Endothelial cell of umbilical vein (primary cell): ENCODE measurements at regions not wholly inside any gene's neighbourhood (a gene's known extent, or its start where the extent isn't known, plus 50 kb on each side); places are given as distances from the start of the nearest gene placed in this dataset.

Experiments
- BruUV-seq: library from RNA; stranded (reverse); fragments of 400-500 nt; replicated peaks from 2 replicates; lab custom pipeline; 2021; lab: Mats Ljungman, UMichigan
- CTCF ChIA-PET: fragments of 300-600, 350-600 bp; sonication (Branson Sonifier 250); formaldehyde crosslinking; loops from one replicate; lab custom pipeline; 2021; ENCODE audit warnings: antibody characterized with exemption, inconsistent platforms; lab: Charles Lee
- POLR2A ChIA-PET: fragments of 300-600, 350-600 bp; sonication (Branson Sonifier 250); formaldehyde crosslinking; loops from one replicate; lab custom pipeline; 2021; ENCODE audit warnings: antibody characterized with exemption, inconsistent platforms; lab: Charles Lee
- DNase-seq: peaks from one replicate; pipeline ENCODE4 v3.0.0-alpha.2; 2011; ENCODE audit warnings: low read depth, low spot score
- FAIRE-seq: peaks from 2 replicates; lab custom pipeline; 2011; peaks lifted over from hg19 to GRCh38; lab: Jason Lieb, UNC
- H2AFZ ChIP-seq: 2 replicates; pipeline ENCODE4 v1.6.0; 2012; ENCODE audit warnings: low read depth, low read length, control low read depth, inconsistent platforms
- H3K27ac ChIP-seq: 2 replicates; pipeline ENCODE4 v1.5.1; 2011; ENCODE audit warnings: low read depth, mild to moderate bottlenecking, control low read depth, low read length, moderate library complexity; ENCODE audit not compliant: insufficient read depth
- H3K27me3 ChIP-seq, 2 experiments: 2 replicates each; pipeline versions ENCODE4 v1.6.0 to v1.6.1; 2011; ENCODE audit warnings: low read length in 2 of 2, mixed read lengths in 1 of 2; ENCODE audit not compliant: control insufficient read depth in 2 of 2, insufficient read depth in 2 of 2
- H3K36me3 ChIP-seq, 2 experiments: 2 replicates in 1 of 2; 3 replicates in 1 of 2; pipeline ENCODE4 v1.5.1; 2011; ENCODE audit warnings: low read length in 2 of 2, mild to moderate bottlenecking in 1 of 2, moderate library complexity in 1 of 2; ENCODE audit not compliant: control insufficient read depth in 2 of 2, insufficient read depth in 2 of 2; ENCODE audit errors: extremely low read depth in 1 of 2
- H3K4me1 ChIP-seq: 3 replicates; pipeline ENCODE4 v1.5.1; 2011; ENCODE audit warnings: mild to moderate bottlenecking, low read length; ENCODE audit not compliant: control insufficient read depth, insufficient read depth; ENCODE audit errors: extremely low read depth
- H3K4me2 ChIP-seq: 2 replicates; pipeline ENCODE4 v1.6.1; 2011; ENCODE audit warnings: low read length, control low read depth, mixed read lengths; ENCODE audit not compliant: insufficient read depth
- H3K4me3 ChIP-seq, 3 experiments: fragments of 200-600 bp in 1 of 3; sonication (generic), shearing (Covaris generic) in 1 of 3; replicated peaks in 1 of 3; 2 replicates each; pipeline ENCODE4 v1.5.1; 2011 to 2016; ENCODE audit warnings: control low read depth in 3 of 3, low read length in 3 of 3, mild to moderate bottlenecking in 2 of 3, inconsistent platforms in 1 of 3, low read depth in 1 of 3, moderate library complexity in 1 of 3; ENCODE audit not compliant: insufficient read depth in 1 of 3
- H3K79me2 ChIP-seq: 2 replicates; pipeline ENCODE4 v1.6.0; 2012; ENCODE audit warnings: low read length, inconsistent platforms; ENCODE audit not compliant: control insufficient read depth, insufficient read depth
- H3K9ac ChIP-seq: replicated peaks from 2 replicates; pipeline ENCODE3; 2011; ENCODE audit warnings: low read length, control low read depth; ENCODE audit not compliant: insufficient read depth; ENCODE audit errors: extremely low read depth
- H3K9me1 ChIP-seq: replicated peaks from 3 replicates; pipeline ENCODE4 v1.6.0; 2011; ENCODE audit warnings: mild to moderate bottlenecking, low read length; ENCODE audit not compliant: control insufficient read depth, insufficient read depth; ENCODE audit errors: extremely low read depth
- H3K9me3 ChIP-seq: replicated peaks from 2 replicates; pipeline ENCODE4 v1.5.1; 2012; ENCODE audit warnings: low read length, inconsistent platforms; ENCODE audit not compliant: control insufficient read depth, insufficient read depth
- H4K20me1 ChIP-seq: replicated peaks from 2 replicates; pipeline ENCODE3; 2011; ENCODE audit warnings: mild to moderate bottlenecking, low read length; ENCODE audit not compliant: control insufficient read depth, insufficient read depth; ENCODE audit errors: extremely low read depth
- CTCF ChIP-seq, 2 donors: IDR thresholded peaks; 1 replicate in 1 of 2; 2 replicates in 1 of 2; pipeline ENCODE4 v1.5.1; 2011; ENCODE audit warnings: low read length in 2 of 2, mild to moderate bottlenecking in 2 of 2, moderate library complexity in 2 of 2, control low read depth in 1 of 2, inconsistent platforms in 1 of 2, low read depth in 1 of 2; ENCODE audit not compliant: insufficient read depth in 1 of 2; ENCODE audit errors: extremely low read depth in 1 of 2
- EZH2 ChIP-seq: IDR thresholded peaks from 2 replicates; pipeline ENCODE4 v1.6.1; 2012; ENCODE audit warnings: borderline replicate concordance, low read depth, mild to moderate bottlenecking, moderate library complexity, low read length, inconsistent platforms; ENCODE audit not compliant: severe bottlenecking
- FOS ChIP-seq: IDR thresholded peaks from 2 replicates; pipeline ENCODE4 v1.6.1; 2011; ENCODE audit warnings: mild to moderate bottlenecking, low read length, moderate library complexity, borderline replicate concordance; ENCODE audit not compliant: insufficient read depth
- GATA2 ChIP-seq: IDR thresholded peaks from 2 replicates; pipeline ENCODE4 v1.7.0; 2011; ENCODE audit warnings: low read depth, mild to moderate bottlenecking, moderate library complexity, mixed read lengths, low read length; ENCODE audit not compliant: insufficient read length, insufficient read depth
- JUN ChIP-seq: IDR thresholded peaks from 2 replicates; pipeline ENCODE4 v1.6.1; 2011; ENCODE audit warnings: borderline replicate concordance, low read depth; ENCODE audit not compliant: insufficient read length, insufficient read depth
- MAX ChIP-seq: IDR thresholded peaks from 2 replicates; pipeline ENCODE4 v1.6.1; 2011; ENCODE audit not compliant: insufficient read depth, insufficient read length
- MYC ChIP-seq: IDR thresholded peaks from one replicate; pipeline ENCODE4 v1.6.1; 2011; ENCODE audit warnings: mild to moderate bottlenecking, low read depth, low read length
- POLR2A ChIP-seq: IDR thresholded peaks from 2 replicates; pipeline ENCODE4 v1.6.1; 2012; ENCODE audit warnings: low read depth, mild to moderate bottlenecking, control low read depth, low read length
- POLR2AphosphoS5 ChIP-seq: IDR thresholded peaks from 2 replicates; pipeline ENCODE4 v1.6.1; 2012; ENCODE audit warnings: low read depth, mild to moderate bottlenecking, control low read depth, low read length, moderate library complexity; ENCODE audit not compliant: insufficient read depth
- dilution Hi-C: fragments of 300-500 bp; cut with MboI; formaldehyde crosslinking; loops from one replicate; pipeline ENCODE4 v1.15.0; 2019; ENCODE audit warnings: low sequenced_read_pairs; ENCODE audit not compliant: extremely low pct_ligation_motif_present
- intact Hi-C: fragments of 100-400 bp; cut with micrococcal nuclease; formaldehyde crosslinking; loops from one replicate; pipeline ENCODE4 v1.10.0; 2022

- Histone ChIP-seq H2AFZ (no peak overlapping the region), H3K4me3 (no peak overlapping the region), H3K27me3 (no peaks in the 10 kb centered on the region), H3K4me1 (no peaks in the 10 kb centered on the region), H4K20me1 (no peaks in the 10 kb centered on the region), H3K36me3 (no peaks in the 10 kb centered on the region), H3K9me3 (no peaks in the 10 kb centered on the region), H3K79me2 (no peaks in the 10 kb centered on the region), H3K27ac (no peak overlapping the region), H3K9me1 (no peaks in the 10 kb centered on the region), H3K9ac (no peak overlapping the region), H3K4me2 (no peak overlapping the region)
- FAIRE-seq: no peak
- no peak for DNase-seq
- dilution Hi-C loops (no loop called here), intact Hi-C loops (no loop called here)
- TF ChIP-seq MYC (no peak), EZH2 (no peak), CTCF (IDR thresholded peaks at IDR 0.05; ENCODE audit: extremely low read depth in 1 of 2, insufficient read depth in 1 of 2, low read depth in 1 of 2, low read length in 2 of 2) (no peak), JUN (no peak), POLR2A (no peak)
- CTCF ChIA-PET: no interaction called here
- POLR2A ChIA-PET: no interaction called here
- BruUV-seq: no TSS peak
These were observed 77.8 kb upstream of the TEX13D start for GRCh38 chrX:124254611-124255010.

GRCh38 chrX:124256216-124256615 is 76.2 kb upstream of the TEX13D start:
- H3K27me3 ChIP-seq: no peaks in the 10 kb centered on the region
- no peaks in the 10 kb centered on the region for H3K9me1 ChIP-seq
- DNase-seq (no peak), FAIRE-seq (no peak)
- H3K27ac ChIP-seq: no peak overlapping the region
- no peak overlapping the region for H3K4me2 ChIP-seq
- H3K36me3 ChIP-seq: no peaks in the 10 kb centered on the region
- H3K9ac ChIP-seq: no peak overlapping the region
- H2AFZ ChIP-seq: no peak overlapping the region
- no TSS peak for BruUV-seq
- no peaks in the 10 kb centered on the region for H3K9me3 ChIP-seq
- no peak for TF ChIP-seq GATA2
- no peak for TF ChIP-seq MYC
- TF ChIP-seq CTCF (IDR thresholded peaks at IDR 0.05; ENCODE audit: extremely low read depth in 1 of 2, insufficient read depth in 1 of 2, low read depth in 1 of 2, low read length in 2 of 2): no peak
- no peak for TF ChIP-seq POLR2AphosphoS5
- TF ChIP-seq EZH2: no peak
- no peak for TF ChIP-seq JUN
- TF ChIP-seq MAX: no peak
- no peak for TF ChIP-seq POLR2A
- no peak for TF ChIP-seq FOS
- ChIA-PET POLR2A (no interaction called here), CTCF (no interaction called here)
- intact Hi-C loops (no loop called here), dilution Hi-C loops (no loop called here)
- no peaks in the 10 kb centered on the region for H4K20me1 ChIP-seq
- H3K4me3 ChIP-seq: no peak overlapping the region
- H3K4me1 ChIP-seq: no peaks in the 10 kb centered on the region
- no peaks in the 10 kb centered on the region for H3K79me2 ChIP-seq
